Heart left ventricle (tissue), 16 donors: ENCODE measurements at regions not wholly inside any gene's neighbourhood (a gene's known extent, or its start where the extent isn't known, plus 50 kb on each side); places are given as distances from the start of the nearest gene placed in this dataset.
A peak's percentile ranks its signal among the peaks of the same experiment; 100 is the strongest.

Experiments
- ATAC-seq, 4 donors: fragments of 200-7000 bp; cut with Tn5 transposase; one replicate each; pipeline ENCODE4 v1.9.1; 2020 to 2022; ENCODE audit warnings: moderate library complexity in 4 of 4, mild to moderate bottlenecking in 3 of 4, moderate number of reproducible peaks in 1 of 4
- DNase-seq, 5 donors: peaks; one replicate each; pipeline ENCODE4 v3.0.0-alpha.2; 2020
- H3K27ac ChIP-seq, 12 donors: fragments of 200-600 bp; sonication (generic) in 4 of 12; one replicate each; pipeline versions ENCODE4 v1.5.0 to v1.8.0; 2016 to 2022; ENCODE audit warnings: mild to moderate bottlenecking in 2 of 12
- H3K27me3 ChIP-seq, 9 donors: fragments of 200-600 bp; sonication (generic) in 2 of 9; one replicate each; pipeline versions ENCODE4 v1.5.1 to v1.8.0; 2016 to 2022; ENCODE audit warnings: mild to moderate bottlenecking in 3 of 9
- H3K36me3 ChIP-seq, 9 donors: fragments of 200-600 bp; sonication (generic) in 2 of 9; one replicate each; pipeline versions ENCODE4 v1.5.0 to v1.8.0; 2018 to 2022; ENCODE audit warnings: mild to moderate bottlenecking in 2 of 9
- H3K4me1 ChIP-seq, 12 donors: fragments of 200-600 bp; sonication (generic) in 4 of 12; one replicate each; pipeline versions ENCODE4 v1.5.0 to v1.8.0; 2016 to 2022; ENCODE audit warnings: mild to moderate bottlenecking in 3 of 12
- H3K4me3 ChIP-seq, 12 donors: fragments of 200-600 bp; sonication (generic) in 4 of 12; one replicate each; pipeline versions ENCODE4 v1.5.0 to v1.8.0; 2017 to 2022; ENCODE audit warnings: mild to moderate bottlenecking in 9 of 12, moderate library complexity in 4 of 12
- H3K9me3 ChIP-seq, 12 donors: fragments of 200-600 bp; sonication (generic) in 4 of 12; one replicate each; pipeline versions ENCODE4 v1.5.0 to v1.8.0; 2016 to 2022; ENCODE audit warnings: mild to moderate bottlenecking in 1 of 12
- POLR2A ChIP-seq, 2 donors: fragments of 450-650 bp; IDR thresholded peaks; one replicate each; pipeline ENCODE4 v1.6.1; 2017; ENCODE audit warnings: antibody characterized with exemption in 2 of 2, mild to moderate bottlenecking in 2 of 2, moderate library complexity in 2 of 2
- WGBS, 4 donors: extraction: QIAGEN DNeasy Blood & Tissue Kit in 2 of 4; methylation state at CpG; one replicate each; pipeline versions ENCODE4 v1.1.5 to v1.1.7; 2013 to 2018; 5-methylcytosine and 5-hydroxymethylcytosine counted together
- intact Hi-C, 10 donors: fragments of 100-400 bp; cut with DNase I; formaldehyde crosslinking; loops; one replicate each; pipeline versions ENCODE4 v1.11.1 to v1.14.2; 2022
- TF ChIP-seq, protein P1 (sequence below), 12 donors: fragments of 200-600 bp; sonication (generic) in 4 of 12; IDR thresholded peaks; one replicate each; pipeline versions ENCODE4 v1.5.0 to v1.8.0; 2018 to 2022; ENCODE audit warnings: antibody characterized with exemption in 12 of 12, mild to moderate bottlenecking in 5 of 12
- donor health status: ischemic (EF 13 %, LVEDD 7.1; RV severe dilation, severe dysfunction).
- donor health status: healthy with polysubstance abuse.
- donor health status: DM: no; HTN: yes; CAD: no.
- donor health status: DM: no; HTN: no; CAD: no.
- donor health status: ischemic (EF 25% LVEDD 6.9; RV normal size, moderate dysfunction).
- donor health status: ischemic (EF 25% LVEDD 5.7; RV mildly dilated, moderate dysfunction).
- donor health status: healthy.
- donor health status: DM: yes; HTN: yes; CAD: no.
- donor health status: ischemic (EF 35%, LVEDD 5.7; RV mildly dilated, moderate dysfunction).
- donor health status: nonischemic (EF 11% LVEDD 7.7; RV severe dilation, severe dysfunction).
- donor health status: DM: yes; HTN: yes; CAD: no.
- donor health status: PGD.
- donor health status: ischemic (EF 29% LVEDD 5.4; RV normal size, mild dysfunction).
- donor health status: nonischemic (EF 23%, LVEDD 6.1; RV moderate dilation, normal function).

DNA sequence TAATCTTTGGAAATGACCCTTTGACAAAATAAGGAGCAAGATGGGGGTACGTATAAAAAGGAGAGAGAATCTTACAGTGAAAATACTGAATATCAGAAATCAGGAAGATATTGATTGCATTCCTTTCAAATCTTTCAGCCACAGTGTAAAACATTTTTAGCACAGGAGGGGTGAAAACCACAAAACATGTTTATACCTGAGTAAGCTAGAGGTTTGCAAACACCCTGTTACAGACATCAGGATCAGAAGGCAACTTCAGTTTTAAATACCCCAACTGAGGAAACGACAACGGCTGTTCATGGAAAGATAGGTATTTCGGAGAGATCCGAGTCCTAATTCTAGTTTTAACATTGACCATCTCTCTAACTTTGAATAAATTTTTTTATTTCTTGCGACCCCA lies 69.1 kb upstream of the ITGB1 start:
- TF ChIP-seq, protein P1, sequence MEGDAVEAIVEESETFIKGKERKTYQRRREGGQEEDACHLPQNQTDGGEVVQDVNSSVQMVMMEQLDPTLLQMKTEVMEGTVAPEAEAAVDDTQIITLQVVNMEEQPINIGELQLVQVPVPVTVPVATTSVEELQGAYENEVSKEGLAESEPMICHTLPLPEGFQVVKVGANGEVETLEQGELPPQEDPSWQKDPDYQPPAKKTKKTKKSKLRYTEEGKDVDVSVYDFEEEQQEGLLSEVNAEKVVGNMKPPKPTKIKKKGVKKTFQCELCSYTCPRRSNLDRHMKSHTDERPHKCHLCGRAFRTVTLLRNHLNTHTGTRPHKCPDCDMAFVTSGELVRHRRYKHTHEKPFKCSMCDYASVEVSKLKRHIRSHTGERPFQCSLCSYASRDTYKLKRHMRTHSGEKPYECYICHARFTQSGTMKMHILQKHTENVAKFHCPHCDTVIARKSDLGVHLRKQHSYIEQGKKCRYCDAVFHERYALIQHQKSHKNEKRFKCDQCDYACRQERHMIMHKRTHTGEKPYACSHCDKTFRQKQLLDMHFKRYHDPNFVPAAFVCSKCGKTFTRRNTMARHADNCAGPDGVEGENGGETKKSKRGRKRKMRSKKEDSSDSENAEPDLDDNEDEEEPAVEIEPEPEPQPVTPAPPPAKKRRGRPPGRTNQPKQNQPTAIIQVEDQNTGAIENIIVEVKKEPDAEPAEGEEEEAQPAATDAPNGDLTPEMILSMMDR (IDR thresholded peaks at IDR 0.05): no peak
- no peak for TF ChIP-seq POLR2A (IDR thresholded peaks at IDR 0.05)
- ATAC-seq (no peak), DNase-seq (no peak)
- intact Hi-C loops: loop anchor here in 2 of 10 donors (10.0 kb wide), 1 partner anchor 128 kb away; no protein-coding TSS in a partner anchor
- no peak overlapping the region for H3K4me3 ChIP-seq
- peak overlapping the region in 1 of 12 donors; percentile 35 for H3K27ac ChIP-seq
- peaks cover 0 to 17% (median 3%) of the 10 kb centered on the region in 12 donors for H3K4me1 ChIP-seq
- H3K36me3 ChIP-seq: no peaks in the 10 kb centered on the region
- 90 to 96% (median 93%) methylated on average over 6 of the region's 6 CpGs for WGBS, 4 donors
- no peaks in the 10 kb centered on the region for H3K9me3 ChIP-seq
- H3K27me3 ChIP-seq: no peaks in the 10 kb centered on the region

DNA sequence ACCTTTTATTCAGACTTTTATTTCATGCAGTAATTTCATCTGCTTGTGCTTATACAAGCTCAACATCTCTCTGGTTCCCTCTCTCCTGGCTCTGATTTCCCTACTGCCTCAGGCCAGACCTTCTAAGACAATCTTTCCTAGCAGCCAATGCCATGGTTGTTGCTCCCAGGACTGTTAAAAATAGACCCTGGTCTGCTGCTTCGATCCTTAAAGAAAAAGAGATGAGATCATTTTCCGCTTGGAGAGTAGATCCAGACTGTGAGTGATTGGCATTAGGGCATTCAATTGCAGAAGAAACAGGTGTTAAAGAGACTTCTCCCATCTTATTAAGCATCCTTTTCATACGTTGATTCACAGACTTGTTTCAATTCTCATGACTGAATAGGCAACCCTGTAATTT lies 68.4 kb upstream of the ITGB1 start:
- peak in 2 of 4 donors; percentile 51 to 61 for ATAC-seq
- WGBS, 4 donors: 38 to 47% (median 41%) methylated on average over 3 of the region's 3 CpGs

DNA sequence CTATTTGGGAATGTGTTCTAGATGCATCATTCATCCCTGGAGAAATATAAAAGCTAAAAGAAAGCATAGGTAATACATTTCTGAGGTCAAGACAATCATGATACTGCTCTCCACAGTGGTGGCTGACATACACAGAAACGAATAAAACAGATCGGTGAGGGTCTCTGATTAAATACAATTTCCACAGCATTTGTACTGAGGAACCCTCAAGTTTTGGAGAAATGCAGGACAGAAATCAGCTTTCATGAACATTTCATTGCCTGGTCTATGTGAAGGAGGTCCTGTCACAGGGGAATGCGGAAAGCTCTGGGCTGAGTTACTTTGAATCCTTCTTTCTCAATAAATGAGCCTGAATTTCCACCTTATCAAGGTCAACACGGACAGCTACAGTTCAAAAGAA lies 67.9 kb upstream of the ITGB1 start:
- Histone ChIP-seq H3K27ac (peak overlapping the region in 3 of 12 donors; percentile 4 to 37 (median 35)), H3K36me3 (no peaks in the 10 kb centered on the region), H3K4me1 (peaks cover 0 to 17% (median 3%) of the 10 kb centered on the region in 12 donors), H3K27me3 (no peaks in the 10 kb centered on the region), H3K4me3 (no peak overlapping the region), H3K9me3 (no peaks in the 10 kb centered on the region)
- intact Hi-C loops: loop anchor here in 2 of 10 donors (10.0 kb wide), 1 partner anchor 129 kb away; no protein-coding TSS in a partner anchor
- TF ChIP-seq, protein P1 (IDR thresholded peaks at IDR 0.05): no peak
- TF ChIP-seq POLR2A (IDR thresholded peaks at IDR 0.05): no peak
- no peak for DNase-seq
- no peak for ATAC-seq
- WGBS, 4 donors: 81 to 86% (median 84%) methylated on average over 3 to 4 of the region's 4 CpGs

More for the DNA sequence above, 68.4 kb upstream of the ITGB1 start:
- Histone ChIP-seq H3K4me1 (peaks cover 0 to 17% (median 3%) of the 10 kb centered on the region in 12 donors), H3K36me3 (no peaks in the 10 kb centered on the region), H3K4me3 (no peak overlapping the region), H3K9me3 (no peaks in the 10 kb centered on the region), H3K27me3 (no peaks in the 10 kb centered on the region), H3K27ac (peak overlapping the region in 3 of 12 donors; percentile 4 to 37 (median 35))
- intact Hi-C loops: loop anchor here in 2 of 10 donors (10.0 kb wide), 1 partner anchor 128 kb away; no protein-coding TSS in a partner anchor
- no peak for TF ChIP-seq POLR2A (IDR thresholded peaks at IDR 0.05)
- TF ChIP-seq, protein P1 (IDR thresholded peaks at IDR 0.05): no peak
- DNase-seq: no peak

DNA sequence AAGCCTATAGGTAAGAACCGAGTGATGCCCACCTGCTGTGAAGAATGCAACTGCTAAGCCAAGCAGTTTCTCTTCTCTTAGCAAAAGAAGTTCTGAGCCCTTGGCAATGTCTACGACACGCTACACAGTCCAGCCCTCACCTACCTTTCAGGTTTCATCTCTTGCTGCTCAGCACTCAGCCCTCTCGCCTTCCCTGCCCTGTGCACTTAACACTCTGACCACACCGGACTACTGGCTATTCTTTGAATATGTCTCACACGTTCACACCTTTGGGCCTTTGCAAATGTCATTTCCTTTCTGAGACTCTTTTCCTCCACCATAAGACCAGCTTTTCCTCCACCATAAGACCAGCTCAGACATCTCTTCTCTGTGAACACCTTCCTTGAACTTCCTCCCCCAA lies 67.0 kb upstream of the ITGB1 start:
- intact Hi-C loops: loop anchor here in 2 of 10 donors (10.0 kb wide), 1 partner anchor 130 kb away; no protein-coding TSS in a partner anchor
- H3K4me3 ChIP-seq: no peak overlapping the region

More for the DNA sequence above, 67.0 kb upstream of the ITGB1 start:
- Histone ChIP-seq H3K27ac (no peak overlapping the region), H3K4me1 (peaks cover 0 to 17% (median 2%) of the 10 kb centered on the region in 12 donors), H3K9me3 (no peaks in the 10 kb centered on the region), H3K36me3 (no peaks in the 10 kb centered on the region), H3K27me3 (no peaks in the 10 kb centered on the region)
- no peak for DNase-seq
- WGBS, 4 donors: 74 to 93% (median 82%) methylated on average over 6 of the region's 6 CpGs
- ATAC-seq: no peak
- TF ChIP-seq, protein P1 (IDR thresholded peaks at IDR 0.05): no peak
- no peak for TF ChIP-seq POLR2A (IDR thresholded peaks at IDR 0.05)
